Astrocyte (in vitro differentiated cells and primary cell): ENCODE measurements at regions not wholly inside any gene's neighbourhood (a gene's known extent, or its start where the extent isn't known, plus 50 kb on each side); places are given as distances from the start of the nearest gene placed in this dataset.

Source experiments
- DNase-seq: peaks from one replicate; pipeline ENCODE4 v3.0.0-alpha.2; 2010; ENCODE audit warnings: low read depth
- FAIRE-seq: peaks from 2 replicates; lab custom pipeline; 2011; peaks lifted over from hg19 to GRCh38; lab: Jason Lieb, UNC
- H2AFZ ChIP-seq: 2 replicates; pipeline ENCODE4 v1.6.0; 2012; ENCODE audit warnings: low read depth, low read length, inconsistent platforms
- H3K27ac ChIP-seq: 2 replicates; pipeline ENCODE4 v1.5.1; 2011; ENCODE audit warnings: low read depth, low read length, inconsistent platforms
- H3K27me3 ChIP-seq: 2 replicates; pipeline ENCODE4 v1.6.0; 2011; ENCODE audit warnings: low read length, inconsistent platforms; ENCODE audit not compliant: insufficient read depth
- H3K36me3 ChIP-seq: 2 replicates; pipeline ENCODE4 v1.5.1; 2011; ENCODE audit warnings: low read length, inconsistent platforms; ENCODE audit not compliant: insufficient read depth
- H3K4me1 ChIP-seq: 2 replicates; pipeline ENCODE4 v1.5.1; 2011; ENCODE audit warnings: low read length, inconsistent platforms; ENCODE audit not compliant: insufficient read depth
- H3K4me2 ChIP-seq: 2 replicates; pipeline ENCODE4 v1.6.0; 2012; ENCODE audit warnings: low read length, inconsistent platforms
- H3K4me3 ChIP-seq: 2 replicates; pipeline ENCODE4 v1.5.1; 2011; ENCODE audit warnings: low read depth, mild to moderate bottlenecking, low read length, inconsistent platforms; ENCODE audit not compliant: insufficient read depth
- H3K79me2 ChIP-seq: 2 replicates; pipeline ENCODE4 v1.6.0; 2012; ENCODE audit warnings: mild to moderate bottlenecking, low read length, inconsistent platforms; ENCODE audit not compliant: insufficient read depth
- H3K9ac ChIP-seq: 2 replicates; pipeline ENCODE4 v1.6.0; 2012; ENCODE audit warnings: mild to moderate bottlenecking, low read length, inconsistent platforms
- H3K9me3 ChIP-seq: 2 replicates; pipeline ENCODE4 v1.5.1; 2012; ENCODE audit warnings: low read depth, mild to moderate bottlenecking, low read length, inconsistent platforms; ENCODE audit not compliant: insufficient read depth
- H4K20me1 ChIP-seq: 2 replicates; pipeline ENCODE4 v1.6.0; 2012; ENCODE audit warnings: low read length, inconsistent platforms; ENCODE audit not compliant: insufficient read depth
- H3K27ac Mint-ChIP-seq: one replicate; pipeline ENCODE4 v1.8.0; 2021; ENCODE audit warnings: mild to moderate bottlenecking, mixed read lengths; ENCODE audit not compliant: unreplicated experiment
- H3K27me3 Mint-ChIP-seq: one replicate; pipeline ENCODE4 v1.8.0; 2021; ENCODE audit warnings: low read depth, mixed read lengths; ENCODE audit not compliant: unreplicated experiment
- H3K36me3 Mint-ChIP-seq: one replicate; pipeline ENCODE4 v1.8.0; 2021; ENCODE audit warnings: low read depth, mixed read lengths; ENCODE audit not compliant: unreplicated experiment
- H3K4me1 Mint-ChIP-seq: one replicate; pipeline ENCODE4 v1.8.0; 2021; ENCODE audit warnings: low read depth, mixed read lengths; ENCODE audit not compliant: unreplicated experiment
- H3K4me3 Mint-ChIP-seq: one replicate; pipeline ENCODE4 v1.8.0; 2021; ENCODE audit warnings: mild to moderate bottlenecking, moderate library complexity, mixed read lengths; ENCODE audit not compliant: unreplicated experiment
- H3K9me3 Mint-ChIP-seq: one replicate; pipeline ENCODE4 v1.8.0; 2021; ENCODE audit warnings: mild to moderate bottlenecking, mixed read lengths; ENCODE audit not compliant: unreplicated experiment
- EZH2 ChIP-seq: IDR thresholded peaks from 2 replicates; pipeline ENCODE4 v1.6.1; 2012; ENCODE audit warnings: mild to moderate bottlenecking, low read length, inconsistent platforms; ENCODE audit not compliant: insufficient read depth
- TF ChIP-seq, protein P1 (sequence below): IDR thresholded peaks from 2 replicates; pipeline ENCODE4 v1.5.1; 2011; ENCODE audit warnings: low read depth, mild to moderate bottlenecking, inconsistent platforms, low read length, moderate library complexity; ENCODE audit not compliant: insufficient read depth

DNA sequence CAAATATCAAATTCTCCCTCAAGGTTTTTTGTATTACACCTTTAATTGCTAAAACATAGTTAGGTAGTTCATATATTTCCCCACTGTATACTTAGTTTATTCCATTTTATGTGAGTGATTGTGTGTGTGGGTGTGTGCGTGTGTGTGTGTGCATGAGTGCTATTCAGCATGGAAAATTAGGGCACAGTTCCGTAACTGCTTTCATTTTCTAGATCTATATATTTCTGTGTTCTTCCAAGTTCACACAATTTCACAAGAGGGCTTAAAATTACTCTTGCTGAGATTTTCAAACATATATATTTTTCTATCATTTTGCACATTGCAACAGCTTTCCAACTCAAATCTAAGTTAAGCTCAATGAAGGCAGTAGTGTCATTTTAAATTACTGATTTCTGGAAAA is 782.9 kb upstream of the SOX9 start:
- H2AFZ ChIP-seq: no peak overlapping the region
- no peak overlapping the region for H3K4me3 ChIP-seq
- no peak overlapping the region for H3K9ac ChIP-seq
- H3K27me3 ChIP-seq: no peaks in the 10 kb centered on the region
- FAIRE-seq (no peak), DNase-seq (peak; percentile 20)
- no peaks in the 10 kb centered on the region for H3K4me1 ChIP-seq
- H3K27ac Mint-ChIP-seq: no peak overlapping the region
- H3K4me2 ChIP-seq: peak overlapping the region; percentile 64
- peaks cover 6% of the 10 kb centered on the region for H3K4me1 Mint-ChIP-seq
- TF ChIP-seq, protein P1, sequence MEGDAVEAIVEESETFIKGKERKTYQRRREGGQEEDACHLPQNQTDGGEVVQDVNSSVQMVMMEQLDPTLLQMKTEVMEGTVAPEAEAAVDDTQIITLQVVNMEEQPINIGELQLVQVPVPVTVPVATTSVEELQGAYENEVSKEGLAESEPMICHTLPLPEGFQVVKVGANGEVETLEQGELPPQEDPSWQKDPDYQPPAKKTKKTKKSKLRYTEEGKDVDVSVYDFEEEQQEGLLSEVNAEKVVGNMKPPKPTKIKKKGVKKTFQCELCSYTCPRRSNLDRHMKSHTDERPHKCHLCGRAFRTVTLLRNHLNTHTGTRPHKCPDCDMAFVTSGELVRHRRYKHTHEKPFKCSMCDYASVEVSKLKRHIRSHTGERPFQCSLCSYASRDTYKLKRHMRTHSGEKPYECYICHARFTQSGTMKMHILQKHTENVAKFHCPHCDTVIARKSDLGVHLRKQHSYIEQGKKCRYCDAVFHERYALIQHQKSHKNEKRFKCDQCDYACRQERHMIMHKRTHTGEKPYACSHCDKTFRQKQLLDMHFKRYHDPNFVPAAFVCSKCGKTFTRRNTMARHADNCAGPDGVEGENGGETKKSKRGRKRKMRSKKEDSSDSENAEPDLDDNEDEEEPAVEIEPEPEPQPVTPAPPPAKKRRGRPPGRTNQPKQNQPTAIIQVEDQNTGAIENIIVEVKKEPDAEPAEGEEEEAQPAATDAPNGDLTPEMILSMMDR: no peak
- TF ChIP-seq EZH2: no peak
- H3K36me3 ChIP-seq: no peaks in the 10 kb centered on the region
- no peaks in the 10 kb centered on the region for H3K9me3 ChIP-seq
- no peaks in the 10 kb centered on the region for H3K36me3 Mint-ChIP-seq
- no peaks in the 10 kb centered on the region for H3K79me2 ChIP-seq
- peaks cover 2% of the 10 kb centered on the region for H3K9me3 Mint-ChIP-seq
- H4K20me1 ChIP-seq: no peaks in the 10 kb centered on the region
- H3K27me3 Mint-ChIP-seq: no peaks in the 10 kb centered on the region
- H3K27ac ChIP-seq: no peak overlapping the region
- no peak overlapping the region for H3K4me3 Mint-ChIP-seq

DNA sequence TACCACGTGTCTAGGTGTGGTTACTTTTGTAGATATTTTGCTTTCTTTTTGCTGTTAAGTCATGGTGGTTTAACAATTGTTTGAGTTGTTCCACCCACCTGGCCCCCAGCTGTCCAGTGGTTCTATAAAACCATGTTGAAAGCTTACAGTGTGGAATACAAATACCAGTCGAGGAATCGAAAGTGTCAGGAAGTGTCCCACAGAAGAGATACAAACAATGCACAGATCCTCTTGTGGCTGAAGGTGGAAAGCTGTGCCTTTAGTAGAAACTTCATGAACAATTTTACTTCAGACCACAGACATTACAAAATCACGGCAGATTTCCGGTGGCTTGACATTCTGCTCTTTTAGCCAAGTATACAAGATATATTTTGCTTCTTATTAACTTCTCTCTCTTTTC is 782.4 kb upstream of the SOX9 start:
- peak; percentile 65 for DNase-seq

DNA sequence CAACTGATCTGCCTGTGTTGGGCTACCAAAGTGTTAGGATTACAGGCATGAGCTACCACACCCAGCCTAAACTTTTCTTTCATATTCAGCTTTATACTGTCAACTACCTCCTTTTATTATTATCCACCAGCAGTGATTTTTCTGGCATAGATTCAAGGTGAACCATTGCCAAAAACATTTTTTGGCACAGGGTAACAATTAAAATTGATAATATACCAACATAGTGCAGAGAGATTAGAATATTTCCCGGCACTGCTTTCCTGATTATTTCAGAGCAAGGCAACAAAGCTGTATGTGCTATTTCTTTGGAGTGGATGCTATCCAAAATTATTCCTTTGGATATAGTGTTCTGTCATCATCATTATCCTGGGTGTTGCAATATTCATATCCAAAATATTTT is 781.6 kb upstream of the SOX9 start:
- H3K27ac Mint-ChIP-seq: no peak overlapping the region
- H3K36me3 Mint-ChIP-seq: no peaks in the 10 kb centered on the region
- TF ChIP-seq, protein P1: no peak
- TF ChIP-seq EZH2: no peak
- H3K9me3 Mint-ChIP-seq: peaks cover 2% of the 10 kb centered on the region
- DNase-seq (no peak), FAIRE-seq (no peak)
- Histone ChIP-seq H3K9me3 (no peaks in the 10 kb centered on the region), H3K4me3 (no peak overlapping the region), H3K36me3 (no peaks in the 10 kb centered on the region), H4K20me1 (no peaks in the 10 kb centered on the region), H3K79me2 (no peaks in the 10 kb centered on the region), H3K27me3 (no peaks in the 10 kb centered on the region), H3K4me2 (no peak overlapping the region), H3K9ac (no peak overlapping the region), H3K27ac (no peak overlapping the region), H2AFZ (no peak overlapping the region), H3K4me1 (no peaks in the 10 kb centered on the region)
- no peak overlapping the region for H3K4me3 Mint-ChIP-seq
- H3K27me3 Mint-ChIP-seq: no peaks in the 10 kb centered on the region
- H3K4me1 Mint-ChIP-seq: peaks cover 3% of the 10 kb centered on the region

More for the DNA sequence above, 782.4 kb upstream of the SOX9 start:
- no peaks in the 10 kb centered on the region for H3K36me3 ChIP-seq
- H3K4me2 ChIP-seq: peak overlapping the region; percentile 64
- no peak overlapping the region for H3K9ac ChIP-seq
- H4K20me1 ChIP-seq: no peaks in the 10 kb centered on the region
- peaks cover 6% of the 10 kb centered on the region for H3K4me1 Mint-ChIP-seq
- no peaks in the 10 kb centered on the region for H3K27me3 ChIP-seq
- H3K4me3 ChIP-seq: no peak overlapping the region
- H3K27ac ChIP-seq: no peak overlapping the region
- no peaks in the 10 kb centered on the region for H3K36me3 Mint-ChIP-seq
- H3K4me3 Mint-ChIP-seq: no peak overlapping the region
- no peak overlapping the region for H3K27ac Mint-ChIP-seq
- TF ChIP-seq, protein P1: no peak
- H3K4me1 ChIP-seq: no peaks in the 10 kb centered on the region
- no peaks in the 10 kb centered on the region for H3K9me3 ChIP-seq
- FAIRE-seq: no peak
- peaks cover 2% of the 10 kb centered on the region for H3K9me3 Mint-ChIP-seq
- no peak overlapping the region for H2AFZ ChIP-seq
- H3K27me3 Mint-ChIP-seq: no peaks in the 10 kb centered on the region
- no peaks in the 10 kb centered on the region for H3K79me2 ChIP-seq
